PFSK-1 (cell line): ENCODE measurements at regions not wholly inside any gene's neighbourhood (a gene's known extent, or its start where the extent isn't known, plus 50 kb on each side); places are given as distances from the start of the nearest gene placed in this dataset.

ENCODE experiments used
- FOXP2 ChIP-seq: optimal IDR thresholded peaks from 2 replicates; pipeline ENCODE3; 2011; ENCODE audit warnings: borderline replicate concordance, control low read depth, inconsistent platforms; ENCODE audit not compliant: insufficient read depth; ENCODE audit errors: extremely low read length, extremely low read depth
- POLR2AphosphoS5 ChIP-seq: IDR thresholded peaks from 2 replicates; pipeline ENCODE4 v1.6.1; 2012; ENCODE audit warnings: low read depth, mild to moderate bottlenecking, control low read depth, low read length, moderate library complexity
- REST ChIP-seq, 2 experiments: IDR thresholded peaks; 2 replicates each; pipeline versions ENCODE4 v1.6.1 to v1.8.0; 2011 to 2012; ENCODE audit warnings: low read depth in 2 of 2, low read length in 2 of 2, control low read depth in 1 of 2, inconsistent platforms in 1 of 2, mild to moderate bottlenecking in 1 of 2, moderate library complexity in 1 of 2; ENCODE audit not compliant: insufficient read depth in 1 of 2
- SIN3A ChIP-seq: IDR thresholded peaks from 2 replicates; pipeline ENCODE4 v1.6.1; 2012; ENCODE audit warnings: mild to moderate bottlenecking, low read length, moderate library complexity, borderline replicate concordance; ENCODE audit not compliant: insufficient read depth
- TAF1 ChIP-seq: IDR thresholded peaks from 2 replicates; pipeline ENCODE4 v1.6.1; 2012; ENCODE audit warnings: low read length, control low read depth, borderline replicate concordance; ENCODE audit not compliant: insufficient read depth

GRCh38 chr9:27715651-27716050 lies 142.4 kb upstream of the C9orf72 start:
- no peak for TF ChIP-seq FOXP2
- TF ChIP-seq REST (IDR thresholded peaks at IDR 0.05; ENCODE audit: insufficient read depth in 1 of 2, low read depth in 2 of 2, low read length in 2 of 2): no peak
- no peak for TF ChIP-seq SIN3A
- TF ChIP-seq POLR2AphosphoS5: no peak
- no peak for TF ChIP-seq TAF1

GRCh38 chr9:27717991-27718390 lies 144.7 kb upstream of the C9orf72 start:
- TF ChIP-seq SIN3A: no peak
- no peak for TF ChIP-seq TAF1
- TF ChIP-seq POLR2AphosphoS5: no peak
- no peak for TF ChIP-seq REST (IDR thresholded peaks at IDR 0.05; ENCODE audit: insufficient read depth in 1 of 2, low read depth in 2 of 2, low read length in 2 of 2)
- no peak for TF ChIP-seq FOXP2

- no peak for TF ChIP-seq SIN3A
These were observed 146.4 kb upstream of the C9orf72 start for GRCh38 chr9:27719711-27720110.

GRCh38 chr9:27722866-27723265 lies 149.6 kb upstream of the C9orf72 start:
- TF ChIP-seq REST (IDR thresholded peaks at IDR 0.05; ENCODE audit: insufficient read depth in 1 of 2, low read depth in 2 of 2, low read length in 2 of 2) (no peak), TAF1 (no peak), POLR2AphosphoS5 (no peak), FOXP2 (no peak)

- no peak for TF ChIP-seq SIN3A
- TF ChIP-seq REST (IDR thresholded peaks at IDR 0.05; ENCODE audit: insufficient read depth in 1 of 2, low read depth in 2 of 2, low read length in 2 of 2): no peak
- no peak for TF ChIP-seq TAF1
- TF ChIP-seq POLR2AphosphoS5: no peak
These were observed 153.2 kb upstream of the C9orf72 start for GRCh38 chr9:27726244-27727081.
